ENCODE measurements at regions not wholly inside any gene's neighbourhood (a gene's known extent, or its start where the extent isn't known, plus 50 kb on each side); places are given as distances from the start of the nearest gene placed in this dataset.
"Not testable (repeated sequence)": the region's sequence is repeated elsewhere in the genome, so short reads cannot be mapped to it uniquely, and the experiment has no call there.

DNA sequence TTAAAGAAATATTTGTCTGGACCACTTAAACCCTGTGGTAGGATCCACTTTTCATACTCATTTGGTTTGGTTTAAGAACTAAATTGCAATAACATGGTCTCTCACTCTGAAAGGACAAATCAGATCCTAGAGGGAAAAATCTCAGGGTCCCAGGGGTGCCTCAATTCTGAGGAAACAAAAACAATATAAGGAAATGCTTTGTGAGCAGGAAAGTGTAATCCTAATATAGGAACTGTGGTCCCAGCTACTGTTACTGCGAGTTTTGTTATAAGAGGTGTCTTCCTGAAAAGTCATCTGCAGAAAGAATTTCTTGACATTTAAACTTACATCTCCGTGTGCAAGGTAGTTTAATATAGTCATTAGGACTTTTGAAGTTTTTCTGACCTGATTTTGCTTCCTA lies 420.1 kb upstream of the LCORL start:
- DNase-seq (ENCODE audit: low read depth in 4 of 4, low spot score in 2 of 4), result no peak

DNA sequence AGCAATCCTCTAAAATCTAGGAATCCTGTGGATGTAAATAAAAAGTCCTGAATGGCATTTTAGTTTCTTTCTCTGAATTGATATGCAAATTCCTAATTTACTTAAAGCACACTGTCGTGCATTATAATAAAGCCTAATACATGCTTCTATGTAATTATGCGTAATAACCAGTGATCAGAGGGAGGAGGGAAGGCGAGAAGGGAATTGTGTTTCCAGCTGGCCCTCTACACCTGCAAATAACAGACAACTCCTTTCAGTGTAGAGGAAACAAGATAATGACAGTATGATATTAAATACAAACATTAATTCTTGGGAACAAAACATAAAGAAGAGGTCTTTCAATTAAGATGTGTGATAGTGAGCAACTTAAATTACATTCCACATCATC lies 419.6 kb upstream of the LCORL start:
- DNase-seq (ENCODE audit: low read depth in 4 of 4, low spot score in 2 of 4), result no peak

DNA sequence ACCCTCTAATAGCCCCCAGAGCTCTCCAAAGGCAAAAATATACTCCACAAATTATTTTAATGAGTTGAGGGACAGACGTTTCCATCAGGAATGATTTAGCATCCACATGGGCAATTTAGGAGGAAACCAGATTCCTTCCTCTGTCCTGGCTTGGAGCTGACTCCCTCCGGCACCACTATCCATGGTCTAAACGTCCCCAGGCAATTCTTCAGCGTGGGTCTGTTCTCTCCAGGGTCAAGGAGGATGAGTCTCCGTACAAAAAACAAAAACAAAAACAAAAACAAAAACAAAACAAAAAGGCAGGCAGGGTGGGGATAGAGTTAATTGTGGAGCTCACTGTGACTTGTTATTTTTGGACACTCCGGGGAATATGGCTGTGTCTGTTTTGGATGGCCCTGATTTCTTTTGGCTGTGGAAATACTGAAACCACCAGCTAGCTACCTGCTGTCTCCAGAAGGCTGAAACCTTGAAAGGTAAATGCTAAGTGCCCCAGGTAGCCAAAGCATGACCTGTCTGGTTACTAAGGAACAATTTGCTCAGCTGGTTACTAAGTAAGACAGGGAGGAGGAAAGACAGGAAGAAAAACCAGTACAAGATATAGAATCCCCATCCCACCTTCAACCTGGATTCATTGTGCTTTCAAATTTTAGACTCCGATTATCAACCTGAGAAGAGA lies 419.1 kb upstream of the LCORL start:
- DNase-seq (ENCODE audit: low read depth in 4 of 4, low spot score in 2 of 4), result peak in 1 of 4 donors; percentile 3

DNA sequence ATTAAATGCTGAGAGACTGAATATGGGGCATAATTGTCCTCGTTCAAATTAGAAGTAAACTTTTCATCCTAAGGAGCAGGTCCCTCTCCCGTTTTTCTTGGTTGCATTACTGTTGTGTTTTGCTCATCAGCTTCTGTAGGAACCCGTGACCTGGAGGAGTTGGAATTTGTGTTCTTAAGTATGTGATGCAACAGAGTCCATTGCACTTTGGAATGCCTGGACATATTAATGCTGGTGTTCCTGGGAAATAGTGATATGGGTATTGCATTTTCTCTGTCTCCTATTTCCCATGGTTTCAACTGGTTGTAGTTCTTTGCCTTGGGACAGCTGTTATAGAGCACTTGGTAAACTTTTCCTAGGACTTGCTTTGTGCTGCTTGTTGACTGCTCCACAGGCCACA lies 417.8 kb upstream of the LCORL start:
- DNase-seq (ENCODE audit: low read depth in 4 of 4, low spot score in 2 of 4), result no peak

DNA sequence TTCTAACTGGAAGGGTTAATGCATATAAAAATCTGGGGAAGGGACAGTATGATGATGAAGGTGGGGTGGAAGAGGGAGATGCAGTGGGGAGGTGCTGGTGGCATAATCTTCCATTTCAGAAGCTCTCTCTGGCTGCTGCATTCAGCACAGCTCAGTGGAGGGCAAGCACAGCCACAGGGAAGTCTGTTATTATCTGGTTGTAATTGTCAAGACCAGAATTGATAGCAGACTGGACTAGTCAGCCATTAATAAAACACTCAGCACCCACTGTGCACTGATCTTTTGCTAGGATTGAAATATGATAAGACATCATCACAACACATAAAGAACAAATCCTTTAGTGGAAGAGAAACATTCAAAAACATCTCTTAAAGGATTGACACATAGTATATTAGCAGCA lies 414.2 kb upstream of the LCORL start:
- no peak for DNase-seq (ENCODE audit: low read depth in 4 of 4, low spot score in 2 of 4)

DNA sequence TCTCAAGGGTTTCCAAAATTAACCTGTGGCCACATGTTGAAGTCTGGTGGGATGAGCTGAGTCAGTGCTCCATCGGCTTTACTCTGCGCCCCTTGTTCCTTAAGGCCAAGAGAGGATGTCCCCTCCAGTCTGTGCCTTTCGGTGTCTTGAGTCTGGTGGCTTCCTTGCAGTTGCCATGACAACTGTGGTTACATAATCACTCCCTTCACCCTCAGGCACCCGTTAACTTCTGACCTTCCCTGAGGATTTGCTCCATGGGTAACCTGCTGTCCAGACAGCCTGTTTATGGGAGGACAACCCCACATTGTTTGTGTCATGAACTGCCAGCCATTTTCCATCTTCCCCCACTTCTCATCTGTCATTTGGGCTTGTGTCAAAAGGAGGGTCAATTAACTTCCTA lies 401.1 kb upstream of the LCORL start:
- no peak for DNase-seq (ENCODE audit: low read depth in 4 of 4, low spot score in 2 of 4)

DNA sequence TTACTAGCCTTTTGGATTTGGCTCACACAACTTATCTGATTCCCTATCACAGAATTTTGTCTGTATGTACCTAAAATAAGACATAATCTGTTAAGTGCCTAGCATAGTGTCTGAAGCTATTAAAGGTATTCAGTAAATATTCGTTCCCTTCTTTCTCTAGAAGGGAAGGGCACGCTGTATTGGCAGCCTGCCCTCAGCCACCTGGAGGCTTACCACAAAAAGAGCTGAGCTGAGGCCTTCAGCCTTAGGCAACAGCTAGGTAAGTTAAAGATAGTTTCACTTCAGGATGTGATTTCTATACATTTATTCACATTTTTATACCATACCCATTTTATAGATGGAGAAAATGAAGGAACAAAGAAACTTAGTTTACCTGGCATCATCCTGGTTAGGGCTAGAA lies 400.0 kb upstream of the LCORL start:
- DNase-seq (ENCODE audit: low read depth in 4 of 4, low spot score in 2 of 4), result no peak

DNA sequence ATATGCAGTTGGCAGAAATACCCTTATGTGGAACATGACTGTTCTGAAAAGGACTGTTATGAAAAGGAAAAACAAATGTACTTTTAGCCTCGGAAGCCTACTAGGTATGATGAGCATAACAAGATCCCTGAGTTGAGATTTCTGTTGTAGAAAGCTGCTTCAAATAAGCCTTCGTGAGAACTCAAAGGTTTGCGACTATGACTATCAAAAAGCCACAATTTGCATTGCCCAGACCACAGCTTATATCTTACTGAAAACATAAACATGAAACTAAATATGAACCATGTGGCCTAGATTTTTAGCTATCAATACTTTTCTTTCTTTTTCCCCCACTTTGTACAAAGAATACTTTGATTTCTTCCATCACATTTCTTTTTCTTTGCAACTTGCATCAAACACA lies 398.2 kb upstream of the LCORL start:
- DNase-seq (ENCODE audit: low read depth in 4 of 4, low spot score in 2 of 4), result no peak

DNA sequence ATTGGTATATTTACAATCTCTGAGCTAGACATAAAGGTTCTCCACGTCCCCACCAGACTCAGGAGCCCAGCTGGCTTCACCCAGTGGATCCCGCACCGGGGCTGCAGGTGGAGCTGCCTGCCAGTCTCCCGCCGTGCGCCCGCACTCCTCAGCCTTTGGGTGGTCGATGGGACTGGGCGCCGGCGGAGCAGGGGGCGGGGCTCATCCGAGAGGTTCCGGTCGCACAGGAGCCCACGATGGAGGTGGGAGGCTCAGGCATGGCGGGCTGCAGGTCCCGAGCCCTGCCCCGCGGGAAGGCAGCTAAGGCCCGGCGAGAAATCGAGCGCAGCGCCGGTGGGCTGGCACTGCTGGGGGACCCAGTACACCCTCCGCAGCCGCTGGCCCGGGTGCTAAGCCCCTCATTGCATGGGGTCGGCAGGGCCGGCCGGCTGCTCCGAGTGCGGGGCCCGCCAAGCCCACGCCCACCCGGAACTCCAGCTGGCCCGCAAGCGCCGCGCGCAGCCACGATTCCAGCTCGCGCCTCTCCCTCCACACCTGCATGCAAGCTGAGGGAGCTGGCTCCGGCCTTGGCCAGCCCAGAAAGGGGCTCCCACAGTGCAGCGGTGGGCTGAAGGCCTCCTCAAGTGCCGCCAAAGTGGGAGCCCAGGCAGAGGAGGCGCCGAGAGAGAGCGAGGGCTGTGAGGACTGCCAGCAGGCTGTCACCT lies 396.8 kb upstream of the LCORL start:
- not testable (repeated sequence) for DNase-seq (ENCODE audit: low read depth in 4 of 4, low spot score in 2 of 4)

DNA sequence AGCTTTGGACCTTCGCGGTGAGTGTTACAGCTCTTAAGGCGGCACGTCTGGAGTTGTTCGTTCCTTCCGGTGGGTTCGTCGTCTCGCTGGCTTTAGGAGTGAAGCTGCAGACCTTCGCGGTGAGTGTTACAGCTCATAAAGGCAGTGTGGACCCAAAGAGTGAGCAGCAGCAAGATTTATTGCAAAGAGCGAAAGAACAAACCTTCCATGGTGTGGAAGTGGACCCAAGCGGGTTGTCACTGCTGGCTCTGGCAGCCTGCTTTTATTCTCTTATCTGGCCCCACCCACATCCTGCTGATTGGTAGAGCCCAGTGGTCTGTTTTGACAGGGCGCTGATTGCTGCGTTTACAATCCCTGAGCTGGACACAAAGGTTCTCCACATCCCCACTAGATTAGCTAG lies 396.1 kb upstream of the LCORL start:
- not testable (repeated sequence) for DNase-seq (ENCODE audit: low read depth in 4 of 4, low spot score in 2 of 4)

DNA sequence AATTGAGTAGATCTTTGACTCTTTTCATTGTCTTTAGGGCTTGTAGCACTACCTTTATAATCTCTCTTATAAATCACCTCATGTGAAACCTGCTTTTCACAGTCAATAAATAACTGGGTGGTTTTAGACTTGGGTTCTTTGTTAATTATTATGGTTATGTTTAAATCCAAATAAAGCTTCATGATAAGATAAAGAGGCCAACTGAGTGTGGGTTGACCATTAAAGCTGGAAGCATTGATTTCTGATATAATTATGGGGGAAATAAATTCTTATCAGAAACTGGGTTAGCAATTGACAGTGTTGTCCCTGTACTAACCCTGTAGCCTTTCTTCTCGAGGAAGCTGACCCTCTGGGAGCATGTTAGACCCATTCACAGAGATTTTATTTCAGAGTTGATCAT lies 384.7 kb upstream of the LCORL start:
- DNase-seq (ENCODE audit: low read depth in 4 of 4, low spot score in 2 of 4), result no peak

DNA sequence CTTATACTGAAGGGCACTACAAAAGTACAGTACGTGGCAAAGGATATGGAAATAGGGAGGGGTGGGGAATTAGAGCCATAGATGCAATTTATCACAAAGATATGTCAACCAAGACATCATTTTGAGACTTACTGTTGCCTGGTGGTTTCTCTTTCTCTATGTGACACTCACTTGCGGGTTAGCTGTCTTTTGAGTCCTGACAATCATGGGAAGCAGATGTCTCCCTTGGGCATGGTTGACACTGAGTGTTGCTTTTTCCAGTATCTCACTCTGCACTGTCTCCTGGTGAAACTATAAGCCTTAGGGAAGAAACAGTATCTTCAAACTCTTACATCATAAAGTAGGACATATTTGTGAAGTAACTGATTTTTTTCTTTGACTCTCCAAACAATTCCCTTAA lies 383.5 kb upstream of the LCORL start:
- DNase-seq (ENCODE audit: low read depth in 4 of 4, low spot score in 2 of 4), result no peak

DNA sequence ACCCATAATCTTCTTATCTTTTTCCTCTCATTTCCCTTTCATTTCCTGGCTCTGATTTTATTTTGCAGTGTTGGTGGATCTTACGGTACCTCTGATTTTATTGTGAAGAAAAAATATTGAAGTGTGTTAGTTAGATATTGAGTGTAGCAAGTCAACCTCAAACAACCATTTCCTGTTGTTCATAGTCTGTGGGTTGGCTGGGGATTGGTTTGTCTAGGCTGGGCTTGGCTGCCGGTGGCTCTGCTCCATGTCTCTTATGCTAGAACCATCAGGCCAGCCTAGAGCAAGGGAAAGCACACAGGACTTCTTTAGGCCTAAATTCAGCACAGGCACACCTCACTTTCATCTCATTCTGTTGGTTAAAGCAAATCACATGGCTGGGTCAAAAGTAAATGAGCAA lies 383.1 kb upstream of the LCORL start:
- no peak for DNase-seq (ENCODE audit: low read depth in 4 of 4, low spot score in 2 of 4)

DNA sequence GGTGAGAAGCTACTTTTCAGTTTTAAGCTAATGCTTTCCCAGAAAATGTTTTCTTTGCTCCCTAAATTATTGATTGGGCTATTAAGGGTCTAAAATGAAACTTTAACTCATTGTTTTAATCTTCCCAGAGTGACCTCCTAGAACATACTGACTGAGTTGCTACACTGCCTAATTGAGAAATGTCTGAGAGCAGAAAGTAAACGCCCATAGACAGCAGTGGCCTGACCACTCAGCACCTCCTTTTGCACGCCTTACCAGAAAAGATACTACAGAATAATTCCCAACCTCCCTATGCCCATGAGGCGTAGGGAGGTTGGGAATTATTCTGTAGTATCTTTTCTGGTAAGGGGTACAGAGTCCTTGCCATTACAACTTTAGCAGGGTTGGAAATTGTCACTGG lies 381.8 kb upstream of the LCORL start:
- DNase-seq (ENCODE audit: low read depth in 4 of 4, low spot score in 2 of 4), result no peak

DNA sequence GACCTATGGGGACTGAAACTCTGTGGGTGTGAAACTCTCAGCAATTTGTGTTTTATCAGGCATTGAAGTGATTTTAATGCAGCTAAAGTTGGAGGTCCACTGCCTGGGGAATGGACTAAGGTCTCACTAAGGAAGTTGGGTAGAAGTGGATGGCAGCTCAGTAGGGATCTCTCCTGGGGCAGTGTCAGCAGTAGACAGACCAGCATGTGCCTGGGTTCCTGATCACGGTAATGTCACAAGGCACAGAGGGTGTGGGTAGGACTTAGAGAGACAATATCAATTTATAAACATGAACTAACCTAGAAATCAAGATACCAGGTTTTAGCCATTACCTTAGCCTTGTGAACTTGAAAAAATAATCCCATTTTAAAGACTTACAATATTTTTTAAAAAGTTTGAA lies 380.3 kb upstream of the LCORL start:
- no peak for DNase-seq (ENCODE audit: low read depth in 4 of 4, low spot score in 2 of 4)

DNA sequence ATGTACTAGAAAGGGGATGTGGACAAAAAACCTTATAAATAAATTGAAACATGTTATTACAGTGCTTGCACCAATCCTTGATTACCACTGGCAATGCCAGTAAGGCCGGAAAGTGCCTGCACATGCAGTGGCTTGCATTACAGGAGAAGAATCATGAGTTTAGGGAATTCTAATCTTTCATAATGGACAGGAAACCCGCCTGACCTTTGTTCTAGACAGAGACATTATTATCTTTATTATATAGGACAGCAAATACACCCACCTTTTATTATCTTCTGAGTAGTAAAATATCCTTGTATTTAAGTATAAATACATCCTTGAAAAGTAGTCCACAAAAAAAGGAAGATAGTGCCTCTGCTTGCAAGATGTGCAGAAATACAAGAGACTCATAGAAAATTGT lies 379.9 kb upstream of the LCORL start:
- DNase-seq (ENCODE audit: low read depth in 4 of 4, low spot score in 2 of 4), result no peak

DNA sequence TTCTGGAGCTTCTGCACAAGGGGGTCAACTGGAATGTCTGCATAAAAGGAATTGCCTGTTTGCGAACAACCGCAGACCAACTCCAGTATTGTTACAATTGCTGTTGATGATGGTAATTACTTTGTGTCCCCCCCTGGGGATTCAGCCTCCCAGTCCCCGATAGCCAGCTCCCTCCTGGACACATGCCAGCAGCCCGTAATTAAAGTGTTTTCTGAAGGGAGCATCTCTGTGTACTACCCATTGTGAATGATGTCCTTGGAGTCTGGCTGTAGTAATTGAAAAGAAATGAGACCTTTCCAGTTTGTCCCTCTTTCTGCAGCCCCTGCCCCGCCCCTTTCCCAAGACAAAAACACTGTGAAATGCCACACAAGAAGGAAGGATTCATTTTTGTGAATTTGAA lies 377.1 kb upstream of the LCORL start:
- no peak for DNase-seq (ENCODE audit: low read depth in 4 of 4, low spot score in 2 of 4)

DNA sequence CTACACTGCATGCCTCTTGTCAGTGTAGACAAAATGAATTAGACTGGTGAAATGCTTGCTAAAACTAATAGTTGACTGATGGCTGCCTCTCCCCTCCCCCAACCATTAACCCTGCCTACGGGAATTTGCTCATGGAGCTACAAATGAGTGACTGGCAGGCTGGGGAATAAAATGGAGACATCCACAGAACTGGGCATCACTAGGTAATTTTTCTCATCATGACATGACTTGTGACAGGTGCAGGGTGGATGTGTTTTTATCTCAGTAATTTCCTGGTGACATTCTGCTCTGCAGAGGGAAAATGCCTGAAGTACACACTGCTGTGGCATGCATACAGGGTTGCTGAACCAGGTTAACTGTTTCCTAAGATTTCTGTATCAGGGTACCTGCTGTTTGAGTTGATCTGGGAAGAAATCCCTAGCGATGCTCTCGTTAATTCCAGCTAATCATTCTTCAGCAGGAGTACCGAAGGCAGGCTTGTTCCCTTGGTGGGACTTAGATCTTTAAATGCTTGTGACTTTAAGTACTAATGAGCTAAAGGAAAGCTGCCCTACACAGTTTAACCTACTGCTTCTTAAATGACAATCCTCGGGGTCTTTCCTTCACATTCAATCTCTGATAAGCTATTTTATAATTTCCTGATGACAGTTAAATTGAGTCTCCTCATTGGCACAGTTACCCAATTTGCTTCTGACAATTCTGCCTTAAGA lies 376.3 kb upstream of the LCORL start:
- DNase-seq (ENCODE audit: low read depth in 4 of 4, low spot score in 2 of 4), result no peak

DNA sequence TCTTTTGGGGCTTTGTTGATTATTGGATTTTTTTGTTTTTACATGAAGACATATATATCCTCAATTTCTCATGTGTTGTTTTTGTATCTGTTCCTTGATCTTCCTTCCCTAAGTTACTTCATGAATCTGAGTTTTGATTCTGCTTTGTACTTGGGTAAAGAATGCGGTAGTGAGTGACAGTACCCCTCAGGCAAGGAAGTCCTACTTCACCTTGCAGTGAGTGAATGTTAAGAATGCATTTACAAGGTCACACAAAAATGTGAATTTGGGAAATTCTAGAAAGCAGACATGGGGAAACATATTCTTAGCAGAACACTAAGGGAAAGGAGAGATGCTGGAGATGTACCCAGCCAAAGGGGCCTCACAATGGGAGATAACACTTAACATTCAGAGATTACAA lies 373.1 kb upstream of the LCORL start:
- no peak for DNase-seq (ENCODE audit: low read depth in 4 of 4, low spot score in 2 of 4)

DNA sequence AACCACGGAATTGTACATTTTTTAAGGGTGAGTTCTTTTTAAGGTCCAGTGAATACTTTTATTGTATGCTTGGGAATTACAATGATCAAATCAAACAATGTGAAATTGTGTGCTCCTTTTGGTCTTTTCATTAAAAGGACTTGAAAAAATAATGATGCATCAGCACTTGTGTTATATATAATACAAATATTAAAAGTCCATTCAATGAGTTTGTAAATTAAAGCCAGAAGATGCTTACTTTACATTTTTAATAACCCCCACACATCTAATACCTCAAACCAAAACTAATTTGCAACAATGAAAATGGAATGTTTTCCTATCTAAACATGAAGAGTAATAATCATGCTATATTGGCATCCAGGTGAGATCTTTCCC lies 369.8 kb upstream of the LCORL start:
- no peak for DNase-seq (ENCODE audit: low read depth in 4 of 4, low spot score in 2 of 4)

DNA sequence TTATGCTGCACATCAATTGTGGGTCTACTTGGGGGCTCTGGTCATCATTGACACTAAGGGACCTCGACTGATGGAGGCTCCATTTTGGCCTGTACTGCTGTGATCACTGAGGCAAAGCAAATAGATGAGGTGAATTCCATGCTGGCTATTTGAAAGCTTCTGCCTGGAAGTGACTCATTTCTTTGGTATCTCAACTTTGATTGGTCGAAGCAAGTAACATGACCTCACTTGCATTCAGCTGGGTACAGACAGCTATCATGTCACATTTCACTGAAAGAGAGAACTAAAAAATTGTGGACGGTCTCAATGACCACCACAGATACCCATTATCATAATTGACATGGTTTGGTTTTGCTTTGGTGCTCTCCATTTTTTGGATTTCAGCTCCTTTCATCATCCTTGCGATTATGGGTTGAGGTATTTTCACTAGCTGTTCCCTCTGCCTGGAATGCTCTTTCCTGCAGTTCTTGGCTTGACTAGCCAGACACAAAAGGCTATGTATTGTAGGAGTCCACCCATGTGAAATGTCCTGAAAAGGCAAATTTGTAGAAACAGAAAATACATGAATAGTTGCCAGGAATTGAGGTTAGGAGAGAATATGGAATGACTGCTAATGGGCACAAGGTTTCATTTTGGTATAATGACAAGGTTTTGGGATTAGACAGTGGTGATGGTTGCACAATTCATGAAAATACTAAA lies 369.2 kb upstream of the LCORL start:
- no peak for DNase-seq (ENCODE audit: low read depth in 4 of 4, low spot score in 2 of 4)

DNA sequence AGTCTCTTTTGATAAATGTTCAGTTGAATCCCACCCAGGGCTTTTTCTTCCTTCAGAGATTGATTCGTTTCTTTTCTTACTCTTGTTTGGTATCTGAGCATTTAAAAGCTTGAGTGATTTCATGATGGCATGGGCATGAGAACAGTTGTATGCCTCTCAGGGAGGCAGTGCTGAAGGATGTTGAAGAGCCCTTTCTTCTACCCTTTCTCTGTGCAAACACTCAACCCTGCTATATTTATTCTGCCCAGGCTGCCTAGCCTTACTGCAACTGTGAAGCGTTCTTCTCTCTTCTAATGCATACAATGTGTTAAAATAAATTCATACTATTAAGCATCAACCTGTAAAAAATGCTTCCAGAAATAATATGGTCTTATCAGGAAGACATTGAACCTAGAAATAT lies 367.6 kb upstream of the LCORL start:
- DNase-seq (ENCODE audit: low read depth in 4 of 4, low spot score in 2 of 4), result no peak

All from left renal cortex interstitium (tissue), 4 donors.